Stomach (tissue), 4 donors: ENCODE measurements at regions not wholly inside any gene's neighbourhood (a gene's known extent, or its start where the extent isn't known, plus 50 kb on each side); places are given as distances from the start of the nearest gene placed in this dataset.

Experiments
- EP300 ChIP-seq: sonication (generic); formaldehyde crosslinking; IDR thresholded peaks from one replicate; pipeline ENCODE4 v1.6.1; 2017; ENCODE audit warnings: antibody characterized with exemption
- POLR2A ChIP-seq, 4 donors: fragments of 450-650 bp; IDR thresholded peaks; one replicate each; pipeline ENCODE4 v1.6.1; 2016; ENCODE audit warnings: antibody characterized with exemption in 4 of 4, control low read depth in 2 of 4, mild to moderate bottlenecking in 1 of 4, moderate library complexity in 1 of 4

DNA sequence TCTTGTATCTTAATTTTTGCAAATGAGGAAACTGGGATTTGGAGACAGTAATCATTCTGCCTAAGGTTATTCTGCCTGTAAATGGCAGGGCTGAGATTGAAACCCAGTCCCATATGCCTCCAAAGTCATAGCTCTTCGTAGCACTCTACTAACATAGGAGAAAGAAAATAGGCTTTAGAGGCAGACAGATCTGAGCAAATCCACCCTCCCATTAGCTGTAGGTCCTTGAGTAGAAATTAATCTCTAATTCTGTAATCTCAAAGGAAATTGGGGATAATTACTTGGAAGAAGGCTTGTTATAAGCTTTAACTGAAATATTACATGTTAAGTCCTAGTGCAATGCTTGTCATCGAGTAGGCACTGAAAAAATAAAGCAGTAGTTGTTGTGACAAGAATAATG, 252.1 kb upstream of the PEX5L start:
- TF ChIP-seq EP300 (no peak), POLR2A (IDR thresholded peaks at IDR 0.05) (no peak)
